ENCODE measurements at regions not wholly inside any gene's neighbourhood (a gene's known extent, or its start where the extent isn't known, plus 50 kb on each side); places are given as distances from the start of the nearest gene placed in this dataset.
A peak's percentile ranks its signal among the peaks of the same experiment; 100 is the strongest.

DNA sequence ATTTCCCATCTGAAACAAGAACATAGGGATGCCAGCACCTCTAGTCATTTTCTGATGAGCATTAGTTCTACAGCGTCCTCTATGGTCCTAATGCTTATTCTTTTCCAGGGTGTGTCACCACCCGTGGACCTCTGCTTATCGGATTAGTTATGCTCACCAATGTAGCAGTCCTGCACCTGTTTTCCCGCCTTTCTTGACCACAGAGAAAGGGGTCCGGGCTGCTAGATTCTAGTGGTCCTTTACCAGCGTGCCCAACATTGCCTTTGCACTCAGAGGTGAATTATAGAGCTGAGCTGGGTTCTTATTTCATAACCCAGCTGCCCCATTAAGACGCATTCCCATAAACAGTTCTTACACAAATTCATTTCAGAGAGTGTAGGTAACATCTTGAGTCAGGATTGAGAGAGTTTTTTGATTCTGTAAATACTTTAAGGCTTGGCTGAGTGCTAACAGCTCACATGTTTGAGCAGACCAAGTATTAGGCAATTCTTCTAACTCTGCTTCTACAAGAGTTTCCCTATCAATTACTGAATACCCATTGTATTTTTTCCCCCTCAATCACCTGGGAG lies 2205.1 kb upstream of the C9orf72 start:
- no peak for DNase-seq

DNA sequence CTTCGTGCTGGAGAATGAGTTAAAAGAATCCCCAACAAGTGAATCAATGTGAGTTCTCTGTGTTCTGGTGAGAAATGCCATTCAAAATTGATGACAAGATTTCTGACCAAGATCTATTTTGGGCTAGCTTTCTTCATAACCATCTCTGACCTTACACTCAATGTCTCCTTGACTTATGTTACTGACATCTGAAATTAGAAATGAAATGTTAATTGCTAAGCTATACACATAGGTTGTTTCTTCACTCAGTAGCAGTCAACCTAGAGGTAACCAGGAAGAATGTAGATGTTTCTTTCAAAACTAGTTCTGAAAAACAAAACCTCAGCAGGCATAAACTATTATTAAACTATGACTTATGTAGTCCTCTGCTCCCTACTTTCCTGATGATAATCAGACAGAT lies 2220.7 kb upstream of the C9orf72 start:
- no peak for DNase-seq

DNA sequence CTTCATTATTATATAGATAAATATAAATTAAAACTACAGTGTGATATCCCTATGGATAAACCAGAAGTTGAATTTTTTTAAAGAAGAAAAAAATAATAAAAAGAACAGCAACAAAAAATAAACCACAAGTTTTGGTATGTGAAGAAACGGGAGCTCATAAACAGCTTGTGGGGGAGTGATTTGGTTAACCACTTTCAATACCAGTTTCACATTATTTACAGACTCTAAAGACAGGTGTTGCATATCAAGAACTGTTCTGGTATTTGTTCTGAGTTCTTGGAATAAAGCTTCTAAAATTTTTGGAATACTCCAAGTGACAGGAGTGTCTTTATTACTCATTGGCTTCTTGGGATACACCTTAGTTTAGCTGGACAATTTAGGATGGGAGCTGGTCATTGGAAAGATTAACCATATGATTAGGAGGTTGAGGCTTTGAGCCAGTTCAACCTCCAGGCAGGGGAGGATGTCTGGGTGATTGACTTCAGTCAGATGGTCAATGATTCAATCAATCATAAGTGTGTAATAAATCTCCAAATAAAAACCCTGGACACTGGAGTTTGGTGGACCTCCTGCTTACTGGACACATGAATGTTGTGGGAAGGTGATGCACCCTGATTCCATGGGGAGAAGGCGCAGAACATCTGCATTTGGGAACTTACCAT lies 2223.1 kb upstream of the C9orf72 start:
- DNase-seq: no peak

GRCh38 chr9:29798599-29798998 lies 2225.3 kb upstream of the C9orf72 start:
- DNase-seq: no peak

- peak; percentile 59 for DNase-seq
These were observed 2225.9 kb upstream of the C9orf72 start for GRCh38 chr9:29799227-29799626.

DNA sequence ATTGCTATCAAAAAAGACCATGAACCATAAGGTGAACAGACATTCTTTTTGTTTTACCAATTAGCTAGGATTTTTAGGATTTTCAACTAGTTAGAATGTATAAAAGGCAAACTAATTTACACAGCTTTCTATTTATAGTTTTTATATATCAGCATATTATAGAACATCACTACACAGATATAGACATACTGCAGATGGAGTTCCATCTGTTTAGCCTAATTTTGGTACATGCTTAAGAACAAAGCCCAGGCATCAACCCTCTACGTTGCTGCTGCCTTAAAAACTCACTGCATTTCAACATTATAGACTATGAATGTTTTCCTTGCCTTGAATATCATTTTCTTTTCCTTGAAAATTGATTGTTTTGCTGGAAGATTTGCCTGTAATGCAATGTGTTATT lies 2227.5 kb upstream of the C9orf72 start:
- DNase-seq: no peak

DNA sequence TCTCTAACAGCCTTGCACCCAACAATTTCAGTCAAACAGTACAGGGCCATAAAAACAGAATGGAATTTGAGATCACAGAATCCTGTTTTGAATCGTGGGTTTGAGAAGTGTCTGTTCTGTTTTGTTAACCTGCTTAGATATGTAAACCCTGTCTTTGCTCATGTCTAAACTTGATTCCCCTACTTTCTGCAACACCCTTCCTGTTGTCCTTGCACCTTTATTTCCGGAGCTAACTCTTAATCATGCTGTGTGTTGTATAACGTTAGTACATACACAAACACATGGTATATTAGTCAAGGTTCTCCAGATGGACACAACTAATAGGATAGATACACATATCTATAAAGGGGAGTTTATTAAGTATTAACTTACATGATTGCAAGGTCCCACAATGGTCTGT lies 2229.2 kb upstream of the C9orf72 start:
- DNase-seq: no peak

GRCh38 chr9:29806937-29807618 lies 2233.8 kb upstream of the C9orf72 start:
- peak; percentile 83 for DNase-seq

DNA sequence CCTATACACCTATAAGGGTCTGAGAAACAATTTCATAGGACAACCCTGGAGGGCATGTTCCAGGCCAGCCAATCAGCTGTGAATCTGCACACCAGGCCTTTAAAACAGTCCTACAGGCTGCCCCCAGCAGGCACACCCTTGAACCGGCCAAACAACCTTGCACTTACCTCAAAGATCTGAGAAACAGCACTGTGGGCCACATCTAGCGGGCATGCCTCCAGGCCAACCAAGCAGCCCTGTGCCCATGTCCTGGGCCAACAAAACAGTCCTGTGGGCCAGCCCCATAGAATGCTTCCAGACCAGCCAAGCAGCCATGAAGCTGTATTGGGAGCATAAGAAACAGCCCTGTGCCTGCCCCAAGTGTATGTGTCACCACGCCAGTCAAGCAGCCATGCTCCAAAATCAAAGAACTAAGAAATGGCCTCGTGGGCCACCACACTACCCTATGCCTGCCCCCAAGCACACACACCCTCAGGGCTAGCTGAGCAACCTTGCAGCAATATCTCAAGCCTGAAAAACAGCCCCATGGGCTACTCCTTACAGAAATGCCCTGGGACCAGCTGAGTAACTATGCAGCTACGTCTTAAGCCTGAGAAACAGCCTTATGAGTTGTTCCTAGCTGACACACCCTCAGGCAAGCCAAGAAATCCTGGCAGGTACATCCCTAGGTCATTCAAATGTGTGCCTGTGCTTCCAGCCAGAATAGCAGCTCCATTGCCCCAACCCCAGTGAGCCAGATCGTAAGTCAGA lies 2243.8 kb upstream of the C9orf72 start:
- DNase-seq: no peak

DNA sequence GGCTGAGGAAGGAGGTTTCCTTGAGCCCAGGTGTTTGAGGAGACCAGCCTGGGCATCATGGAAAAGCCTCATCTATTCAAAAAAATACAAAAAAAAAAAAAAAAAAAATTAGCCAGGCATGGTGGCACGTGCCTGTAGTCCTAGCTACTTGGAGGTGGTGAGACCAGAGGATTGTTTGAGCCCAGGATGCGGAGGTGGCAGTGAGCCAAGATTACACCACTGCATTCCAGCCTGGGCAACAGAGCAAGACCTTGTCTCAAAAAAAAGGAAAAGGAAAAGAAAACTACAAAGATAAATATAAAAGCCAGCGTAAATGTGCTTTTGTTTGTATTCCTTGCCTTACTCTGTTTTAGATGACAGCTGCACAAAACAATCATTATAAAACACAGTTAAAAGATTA lies 2249.2 kb upstream of the C9orf72 start:
- no peak for DNase-seq

GRCh38 chr9:29826421-29826820 lies 2253.1 kb upstream of the C9orf72 start:
- DNase-seq: no peak

DNA sequence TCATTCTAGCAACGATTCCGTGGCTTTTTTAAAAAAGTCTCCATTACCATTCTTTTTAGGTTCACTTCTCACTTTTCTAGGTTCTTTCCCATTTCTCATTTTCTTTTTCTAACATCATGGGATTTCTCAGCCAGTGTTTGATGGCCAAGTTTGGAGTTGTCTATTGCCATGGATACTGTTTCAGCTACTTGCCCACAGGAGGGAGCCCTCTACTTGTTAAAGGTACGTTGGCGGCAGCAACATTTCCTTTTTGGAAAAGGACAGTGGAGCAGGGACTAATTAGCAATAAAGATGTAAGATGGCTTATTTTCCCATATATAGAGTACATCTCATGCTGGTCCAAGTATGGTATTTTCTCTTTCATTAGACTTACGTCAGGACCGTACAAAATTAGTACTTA lies 2257.5 kb upstream of the C9orf72 start:
- peak; percentile 84 for DNase-seq

DNA sequence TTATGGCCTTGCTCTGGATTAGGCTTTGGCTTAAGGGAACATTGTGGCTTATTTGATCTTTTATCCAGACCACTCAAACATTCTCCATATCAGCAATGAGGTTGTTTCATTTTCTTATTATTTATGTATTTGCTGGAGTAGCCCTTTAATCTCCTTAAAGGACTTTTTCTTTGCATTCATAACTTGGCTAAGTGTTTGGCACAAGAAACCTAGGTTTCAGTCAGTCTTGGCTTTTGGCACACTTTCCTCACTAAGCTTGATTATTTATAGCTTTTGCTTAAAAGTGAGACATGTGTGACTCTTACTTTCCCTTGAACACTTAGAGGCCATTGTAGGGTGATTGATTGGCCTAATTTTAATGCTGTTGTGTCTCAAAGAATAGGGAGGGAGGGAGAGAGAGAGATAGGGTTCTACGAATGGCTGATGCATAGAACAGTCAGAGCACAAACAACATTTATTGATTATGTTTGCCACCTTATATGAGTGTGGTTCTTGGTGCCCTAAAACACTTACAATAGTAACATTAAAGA lies 2265.3 kb upstream of the C9orf72 start:
- no peak for DNase-seq

DNA sequence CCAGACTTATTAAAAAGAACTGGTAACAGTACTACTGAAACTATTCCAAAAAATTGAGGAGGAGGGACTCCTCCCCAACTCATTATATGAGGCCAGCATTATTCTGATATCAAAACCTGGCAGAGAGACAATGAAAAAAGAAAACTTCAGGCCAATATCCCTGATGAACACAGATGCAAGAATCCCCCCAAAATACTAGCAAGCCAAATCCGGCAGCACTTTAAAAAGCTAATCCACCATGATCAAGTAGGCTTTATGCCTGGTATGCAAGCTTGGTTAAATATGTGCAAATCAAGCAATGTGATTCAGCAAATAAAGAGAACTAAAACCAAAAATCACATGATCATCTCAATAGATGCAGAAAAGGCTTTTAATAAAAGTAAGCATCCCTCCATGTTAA lies 2271.0 kb upstream of the C9orf72 start:
- DNase-seq: no peak

- no peak for DNase-seq
These were observed 2277.4 kb upstream of the C9orf72 start for GRCh38 chr9:29850664-29851063.

DNA sequence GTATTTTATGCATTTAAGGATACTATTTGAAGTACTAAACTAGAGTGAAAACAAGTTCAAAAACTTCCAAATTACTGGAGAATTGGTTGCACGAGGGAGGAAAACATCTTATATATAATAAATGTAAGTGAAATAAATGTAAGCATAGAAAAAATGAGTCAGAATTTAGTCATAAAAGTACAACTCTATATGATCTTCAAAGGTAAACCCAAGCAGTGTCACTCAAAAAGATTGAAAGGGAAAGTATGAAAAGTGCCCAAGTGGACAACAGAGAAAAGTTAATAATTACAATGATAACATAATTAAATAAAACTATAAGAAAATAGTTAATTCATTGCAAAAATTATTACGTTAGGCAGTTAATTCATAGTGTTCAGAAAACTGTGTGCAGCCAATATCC lies 2288.5 kb upstream of the C9orf72 start:
- no peak for DNase-seq

DNA sequence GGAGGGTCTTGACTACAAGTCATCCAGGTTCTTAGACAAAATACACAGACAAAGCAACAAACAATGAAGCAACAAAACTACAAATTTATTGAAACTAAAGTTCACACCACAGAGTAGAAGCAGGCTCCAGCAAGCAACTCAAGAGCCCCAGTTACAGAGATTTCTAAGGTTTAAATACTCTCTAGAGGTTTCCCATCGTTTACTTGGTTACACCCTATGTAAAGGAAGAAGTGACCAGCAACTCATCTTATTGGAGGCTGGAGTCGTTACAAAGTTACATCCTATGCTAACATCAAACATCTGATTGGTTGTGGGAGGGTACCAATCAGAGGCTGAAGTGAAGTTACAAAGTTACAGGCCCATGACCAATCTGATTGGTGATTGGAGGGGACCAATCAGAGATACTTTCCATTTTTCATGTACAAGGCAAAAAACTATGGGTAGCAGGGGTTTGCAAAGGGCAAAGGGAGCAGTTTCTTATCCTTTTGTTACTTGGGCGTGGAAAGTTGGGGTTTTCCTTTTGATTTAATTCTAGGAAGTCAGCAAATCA lies 2292.6 kb upstream of the C9orf72 start:
- DNase-seq: no peak

GRCh38 chr9:29866556-29866955 lies 2293.3 kb upstream of the C9orf72 start:
- DNase-seq: no peak

- DNase-seq: no peak
These were observed 2300.3 kb upstream of the C9orf72 start for GRCh38 chr9:29873579-29873978.

- DNase-seq: no peak
These were observed 2302.3 kb upstream of the C9orf72 start for GRCh38 chr9:29875547-29875946.

DNA sequence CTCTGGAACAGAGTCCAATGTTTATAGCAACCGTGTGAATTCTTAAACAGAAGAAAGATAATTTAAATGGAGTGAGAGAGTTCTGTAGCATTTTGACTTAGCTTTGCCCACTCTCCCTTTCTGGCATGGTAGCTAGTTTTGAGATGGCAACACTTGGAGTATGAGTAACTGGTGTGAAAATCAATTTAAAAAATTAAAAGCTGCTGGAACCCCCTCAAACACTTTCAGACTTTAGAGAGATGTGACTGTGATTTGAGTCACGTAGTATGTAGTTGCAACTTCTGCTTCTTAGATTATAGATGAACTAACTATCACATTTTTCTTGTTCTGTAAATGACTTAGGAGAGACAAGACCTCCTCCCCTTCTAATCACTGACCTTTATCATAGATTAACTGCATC lies 2309.5 kb upstream of the C9orf72 start:
- no peak for DNase-seq

DNA sequence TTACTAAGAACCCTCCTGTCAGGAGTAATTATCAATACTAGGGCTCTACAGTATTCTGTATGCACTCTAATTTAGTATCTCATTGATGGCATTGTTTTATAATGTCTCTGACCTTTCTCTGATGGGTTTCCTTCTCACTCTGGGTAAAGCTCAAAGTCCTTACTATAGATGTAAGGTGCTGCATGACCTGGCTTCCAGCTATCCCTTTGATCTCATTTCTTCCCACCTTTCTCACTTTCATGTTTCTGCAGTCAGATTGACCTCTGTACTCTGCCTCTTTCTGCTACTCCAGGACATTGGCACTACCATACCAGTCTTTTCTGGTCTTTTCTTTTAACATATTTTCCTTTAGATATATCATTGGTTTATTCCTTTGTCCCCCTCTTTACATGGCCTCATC lies 2332.8 kb upstream of the C9orf72 start:
- no peak for DNase-seq

- DNase-seq: peak; percentile 15
These were observed 2354.8 kb upstream of the C9orf72 start for GRCh38 chr9:29928072-29928471.

All from NCI-H69 (cell line).